GM18520 (cell line): ENCODE measurements at regions not wholly inside any gene's neighbourhood (a gene's known extent, or its start where the extent isn't known, plus 50 kb on each side); places are given as distances from the start of the nearest gene placed in this dataset.

Source experiments
- ATAC-seq: cut with Tn5 transposase; IDR thresholded peaks from one replicate; pipeline ENCODE4 v1.9.1; 2021; ENCODE audit not compliant: unreplicated experiment

DNA sequence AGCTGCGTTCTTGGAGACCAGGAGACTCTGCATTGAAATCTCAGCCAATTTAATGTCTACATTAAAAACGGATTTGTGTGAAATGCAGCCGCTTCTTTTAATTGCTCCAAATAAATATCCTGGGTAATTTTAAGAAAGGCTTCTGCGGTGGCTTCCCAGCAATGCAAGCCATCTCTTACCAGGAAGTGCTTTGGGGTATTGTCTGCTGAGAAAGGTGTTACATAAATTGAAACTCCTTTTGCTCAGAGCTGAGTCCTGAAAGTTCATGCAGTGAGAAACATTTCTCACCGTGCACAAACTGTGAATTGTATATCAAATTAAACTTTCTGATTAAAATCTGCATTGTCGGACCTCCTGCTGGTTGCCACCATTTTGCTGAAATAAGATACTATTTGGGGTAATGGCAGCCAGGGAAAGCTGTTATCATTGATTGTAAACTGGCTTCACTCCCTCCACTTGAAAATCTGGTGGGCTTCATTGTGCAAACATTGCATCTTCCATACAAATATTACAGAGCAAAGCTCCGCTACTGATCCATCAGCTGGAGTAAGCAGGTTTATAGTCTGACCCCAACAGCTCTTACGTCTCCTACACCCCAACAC, 59.5 kb downstream of the ZIC5 start:
- ATAC-seq, result no peak

DNA sequence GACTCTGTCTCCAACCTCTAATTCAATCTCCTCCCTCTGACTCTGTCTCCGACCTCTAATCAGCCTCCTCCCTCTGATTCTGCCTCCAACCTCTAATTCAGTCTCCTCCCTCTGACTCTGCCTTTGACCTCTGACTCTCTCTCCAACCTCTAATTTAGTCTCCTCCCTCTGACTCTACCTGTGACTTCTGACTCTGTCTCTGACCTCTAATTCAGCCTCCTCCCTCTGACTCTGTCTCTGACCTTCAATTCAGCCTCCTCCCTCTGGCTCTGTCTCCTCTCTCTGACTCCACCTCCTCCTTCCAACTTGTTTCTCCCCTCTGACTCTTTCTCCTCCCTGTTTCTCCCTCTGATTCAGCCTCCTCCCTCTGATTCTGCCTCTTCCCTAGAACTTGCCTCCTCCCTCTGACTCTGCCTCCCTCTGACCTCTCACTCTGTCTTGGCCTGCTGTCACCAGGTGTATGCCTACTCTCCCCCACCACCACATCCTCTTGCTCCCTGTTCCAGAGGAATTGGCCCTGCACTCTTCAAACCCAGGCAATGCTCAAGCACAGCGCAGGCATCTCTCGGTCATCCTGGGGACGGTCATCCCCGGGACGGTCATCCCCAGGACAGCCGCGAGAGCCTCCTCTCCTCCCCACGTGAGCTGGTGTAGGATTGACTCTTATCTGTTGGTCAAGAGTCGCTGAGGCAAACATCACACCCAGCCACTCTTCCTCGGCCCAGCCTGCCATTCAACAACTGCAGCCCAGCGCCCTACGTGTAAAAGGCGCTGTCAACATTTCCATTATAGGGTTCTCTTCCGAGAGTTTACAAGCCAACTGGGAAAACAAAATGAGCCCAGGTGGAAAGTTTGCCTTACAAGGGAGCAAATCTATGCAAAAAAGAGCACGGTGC, 60.2 kb downstream of the ZIC5 start:
- ATAC-seq, result no peak

GRCh38 chr13:99909836-99910619, 61.5 kb downstream of the ZIC5 start:
- ATAC-seq, result no peak

- ATAC-seq, result no peak
Measured at GRCh38 chr13:99909097-99909835, 62.3 kb downstream of the ZIC5 start.

GRCh38 chr13:99908140-99908803, 63.3 kb downstream of the ZIC5 start:
- no peak for ATAC-seq

GRCh38 chr13:99907627-99908026, 63.9 kb downstream of the ZIC5 start:
- no peak for ATAC-seq

- ATAC-seq, result no peak
Measured at GRCh38 chr13:99907038-99907437, 64.5 kb downstream of the ZIC5 start.

- no peak for ATAC-seq
Measured at GRCh38 chr13:99905814-99906213, 65.8 kb downstream of the ZIC5 start.

GRCh38 chr13:99905224-99905623, 66.3 kb downstream of the ZIC5 start:
- ATAC-seq, result no peak

- no peak for ATAC-seq
Measured at GRCh38 chr13:99903140-99903539, 68.4 kb downstream of the ZIC5 start.

DNA sequence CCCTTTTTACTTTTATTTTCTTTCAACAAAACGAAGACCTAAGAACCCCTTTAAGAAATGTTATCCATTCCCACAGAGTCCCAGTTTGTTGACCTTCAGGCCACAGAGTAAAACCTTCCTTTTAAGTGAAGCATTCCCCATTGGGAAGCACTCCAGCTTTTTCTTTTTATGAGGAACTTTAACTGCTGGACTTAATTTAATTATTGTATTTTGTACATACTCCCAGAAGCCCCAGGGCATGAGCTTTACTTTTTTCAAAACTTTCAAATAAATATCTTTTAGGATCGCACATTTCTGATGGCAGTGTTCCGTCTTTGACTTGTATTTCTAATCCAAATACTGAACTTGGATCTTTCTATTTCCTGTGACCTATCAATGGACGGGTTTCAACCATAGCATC, 68.9 kb downstream of the ZIC5 start:
- ATAC-seq, result no peak

DNA sequence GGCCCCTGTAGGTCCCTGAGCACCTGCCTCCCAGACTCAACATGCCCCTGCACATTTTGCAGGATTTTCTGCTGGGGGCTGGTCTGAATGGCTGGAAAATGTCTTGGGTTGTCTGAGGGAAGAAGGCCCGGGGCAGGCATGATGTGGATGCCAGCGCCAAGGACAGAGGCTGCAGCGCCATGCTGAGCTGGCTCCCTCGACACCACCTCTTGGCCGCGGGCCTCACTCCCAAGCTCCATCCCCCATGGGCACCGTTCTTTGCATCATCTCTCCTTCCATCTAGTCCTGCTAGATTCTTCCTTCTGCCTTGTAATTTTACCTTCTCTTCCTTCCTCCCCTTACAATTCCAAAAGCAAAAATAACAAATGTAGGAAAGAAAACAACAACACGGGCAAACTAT, 70.6 kb downstream of the ZIC5 start:
- ATAC-seq, result no peak

- ATAC-seq, result no peak
Measured at GRCh38 chr13:99898421-99898820, 73.1 kb downstream of the ZIC5 start.

GRCh38 chr13:99897076-99897440, 74.5 kb downstream of the ZIC5 start:
- no peak for ATAC-seq

DNA sequence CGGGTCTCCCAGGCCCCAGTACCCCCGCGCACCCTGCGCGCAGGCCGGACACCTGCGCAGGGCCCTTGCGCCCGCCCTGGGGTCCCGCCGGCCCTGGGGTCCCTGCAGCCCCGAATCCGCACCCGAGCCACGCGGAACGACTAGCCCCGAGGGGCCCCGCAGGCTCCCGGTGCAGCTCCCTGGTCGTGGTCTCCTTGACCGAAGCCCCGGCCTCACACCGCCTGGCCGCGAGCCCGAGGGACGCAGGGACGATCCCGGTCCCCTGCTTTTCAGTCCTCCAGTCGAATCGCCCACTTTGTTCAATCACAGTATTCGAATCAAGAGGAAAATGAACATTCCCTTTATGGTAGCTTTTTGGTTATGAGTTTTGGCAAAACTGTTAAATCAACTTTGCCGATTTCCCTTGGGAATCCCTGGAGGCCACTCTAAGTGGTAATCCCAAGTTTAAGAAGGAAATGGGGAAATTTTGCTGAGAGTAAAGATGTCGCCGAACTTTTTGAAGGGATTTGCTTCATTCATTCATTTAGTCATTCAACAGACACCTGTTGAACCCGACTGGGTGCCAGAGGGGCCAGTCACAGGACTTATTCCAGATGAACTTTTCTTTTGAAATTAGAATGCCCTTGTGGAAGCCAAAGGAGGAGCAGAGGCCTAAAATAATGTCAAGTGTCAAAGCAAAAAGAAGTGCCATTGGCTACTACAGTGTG, 75.0 kb downstream of the ZIC5 start:
- no peak for ATAC-seq

GRCh38 chr13:99895444-99896368, 75.9 kb downstream of the ZIC5 start:
- no peak for ATAC-seq

- no peak for ATAC-seq
Measured at GRCh38 chr13:99894840-99895443, 76.6 kb downstream of the ZIC5 start.

DNA sequence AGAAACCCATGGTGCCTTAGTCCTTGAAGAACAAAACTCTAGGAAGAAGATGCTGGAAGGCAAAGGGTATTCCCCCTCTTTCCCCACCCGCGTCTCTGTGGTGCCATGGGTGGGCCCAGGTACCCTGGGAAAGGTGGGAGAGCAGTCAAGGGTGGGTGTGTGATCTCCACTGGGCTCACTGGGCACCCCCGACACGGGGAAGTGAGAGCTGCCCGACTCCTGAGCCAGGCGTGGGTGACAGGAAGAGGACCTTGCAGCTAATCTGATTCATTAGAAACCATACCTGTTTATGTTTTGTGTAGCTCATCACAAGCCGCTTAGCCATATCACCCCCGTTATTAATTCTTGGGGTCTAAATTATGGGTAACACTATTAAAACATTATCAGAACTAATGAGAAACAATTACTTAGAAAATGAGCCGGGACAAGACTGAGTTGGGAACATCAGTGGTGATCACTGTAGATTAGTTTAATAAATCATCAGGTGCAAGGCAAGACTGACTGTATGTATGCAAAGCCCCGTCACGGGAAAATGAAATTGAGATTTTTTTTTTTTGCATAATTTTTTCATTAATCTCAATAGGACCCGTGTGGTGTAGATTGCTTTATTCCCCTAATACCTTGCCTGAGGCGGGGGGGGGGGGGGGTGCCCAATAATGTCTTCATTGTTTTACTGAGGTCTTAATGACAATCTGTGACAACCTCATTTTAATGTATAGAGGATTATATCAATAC, 77.3 kb downstream of the ZIC5 start:
- ATAC-seq, result no peak
